Tibial nerve (tissue), 3 donors: ENCODE measurements at regions not wholly inside any gene's neighbourhood (a gene's known extent, or its start where the extent isn't known, plus 50 kb on each side); places are given as distances from the start of the nearest gene placed in this dataset.
"Not testable (repeated sequence)": the region's sequence is repeated elsewhere in the genome, so short reads cannot be mapped to it uniquely, and the experiment has no call there.

Source experiments
- CTCF ChIP-seq, 5 experiments: fragments of 200-600 bp in 3 of 5; fragments of 450-650 bp in 2 of 5; sonication (generic) in 3 of 5; IDR thresholded peaks; one replicate each; pipeline ENCODE4 v1.5.1; 2016 to 2019; ENCODE audit warnings: antibody characterized with exemption in 5 of 5, mild to moderate bottlenecking in 3 of 5, moderate library complexity in 2 of 5
- POLR2A ChIP-seq, 2 donors: fragments of 450-650 bp; IDR thresholded peaks; one replicate each; pipeline ENCODE4 v1.6.1; 2017; ENCODE audit warnings: antibody characterized with exemption in 2 of 2, mild to moderate bottlenecking in 2 of 2, moderate library complexity in 2 of 2

DNA sequence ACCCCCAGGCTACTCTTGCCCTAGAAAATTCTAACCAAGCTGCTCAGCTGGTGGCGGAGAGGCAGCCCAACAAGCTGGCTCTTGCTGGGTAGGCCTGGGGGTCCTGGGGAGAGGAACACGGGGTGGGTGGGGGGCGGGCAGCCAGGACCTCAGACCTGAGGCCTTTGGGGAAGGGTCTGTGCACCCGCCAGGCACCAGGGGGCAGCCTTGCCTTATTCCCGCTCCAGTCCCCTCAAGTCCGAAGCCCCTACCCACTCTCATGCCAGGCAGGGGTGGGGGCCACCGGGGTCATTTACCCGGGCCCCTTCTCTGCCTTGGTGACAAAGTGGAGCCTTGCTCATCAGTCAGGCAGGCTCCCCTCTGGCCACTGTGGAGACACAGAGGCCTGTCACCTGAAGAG, 515.1 kb downstream of the TP53TG3F start:
- TF ChIP-seq CTCF, POLR2A (IDR thresholded peaks at IDR 0.05): not testable (repeated sequence)
